CD4-positive, alpha-beta T cell treated with Interleukin-6 for 4 hours (primary cell): ENCODE measurements at regions not wholly inside any gene's neighbourhood (a gene's known extent, or its start where the extent isn't known, plus 50 kb on each side); places are given as distances from the start of the nearest gene placed in this dataset.
"Not testable (repeated sequence)": the region's sequence is repeated elsewhere in the genome, so short reads cannot be mapped to it uniquely, and the experiment has no call there.

Experiments
- DNase-seq: peaks from one replicate; pipeline ENCODE4 v3.0.0-alpha.2; 2020; ENCODE audit warnings: mixed read lengths

DNA sequence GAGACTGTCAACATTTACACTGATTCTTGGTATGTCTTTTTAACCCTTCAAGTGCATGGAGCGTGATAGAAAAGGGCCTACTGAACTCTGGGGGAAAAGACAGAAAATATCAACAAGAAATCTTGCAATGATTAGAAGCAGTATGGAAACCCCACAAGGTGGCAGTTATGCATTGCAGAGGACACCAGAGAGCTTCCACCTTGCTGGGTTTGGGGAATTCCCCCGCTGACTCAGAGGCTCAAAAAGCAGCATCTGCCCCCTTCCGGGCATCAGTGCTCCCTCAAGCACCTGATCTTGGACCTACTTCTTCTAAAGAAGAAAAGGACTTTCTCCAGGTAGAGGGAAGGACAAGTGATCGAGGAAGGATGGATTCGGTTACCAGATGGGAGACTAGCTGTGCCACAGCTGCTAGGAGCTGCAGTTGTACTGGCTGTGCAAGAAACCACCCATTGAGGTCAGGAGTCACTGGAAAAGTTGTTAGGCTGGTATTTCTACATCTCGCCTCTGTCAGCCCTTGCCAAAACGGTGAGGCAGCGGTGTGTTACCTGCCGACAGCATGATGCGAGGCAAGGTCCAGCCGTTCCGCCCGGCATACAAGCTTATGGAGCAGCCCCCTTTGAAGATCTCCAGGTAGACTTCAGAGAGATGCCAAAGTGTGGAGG is 102.8 kb upstream of the OSBPL11 start:
- DNase-seq, result not testable (repeated sequence)

DNA sequence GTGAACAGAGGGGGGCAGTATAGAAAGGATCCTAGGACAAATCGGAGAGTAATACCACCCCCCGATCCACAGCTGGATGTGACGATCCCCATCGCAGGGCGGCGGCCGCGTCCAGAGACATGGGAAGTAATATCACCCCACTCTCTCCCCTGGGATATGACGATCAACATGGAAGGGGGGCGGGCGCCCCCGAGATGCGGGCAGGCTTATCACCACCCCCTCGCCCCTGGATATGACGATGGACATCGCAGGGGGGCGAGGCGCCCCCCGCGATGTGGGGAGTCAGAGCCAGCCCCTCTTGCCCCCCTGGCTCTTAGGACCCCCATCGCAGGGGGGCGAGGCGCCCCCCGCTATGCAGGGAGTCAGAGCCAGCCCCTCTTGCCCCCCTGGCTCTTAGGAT is 120.4 kb upstream of the OSBPL11 start:
- DNase-seq, result no peak

DNA sequence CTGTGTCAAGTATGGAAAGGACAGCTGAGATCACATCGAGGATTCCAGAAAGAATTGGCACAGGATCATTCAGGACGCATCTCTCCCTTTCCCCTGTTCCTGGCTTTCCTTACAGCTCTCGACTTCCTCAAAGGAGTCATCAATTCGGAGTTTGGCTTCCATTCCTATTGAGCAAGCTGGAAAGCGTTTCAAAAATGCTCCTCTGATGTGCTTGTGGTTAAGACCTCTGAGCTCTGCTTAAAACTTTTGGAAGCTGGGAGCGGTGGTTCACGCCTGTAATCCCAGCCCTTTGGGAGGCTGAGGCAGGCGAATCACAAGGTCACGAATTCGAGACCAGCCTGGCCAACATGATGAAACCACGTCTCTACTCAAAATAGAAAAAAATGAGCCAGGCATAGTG is 136.9 kb upstream of the OSBPL11 start:
- not testable (repeated sequence) for DNase-seq

DNA sequence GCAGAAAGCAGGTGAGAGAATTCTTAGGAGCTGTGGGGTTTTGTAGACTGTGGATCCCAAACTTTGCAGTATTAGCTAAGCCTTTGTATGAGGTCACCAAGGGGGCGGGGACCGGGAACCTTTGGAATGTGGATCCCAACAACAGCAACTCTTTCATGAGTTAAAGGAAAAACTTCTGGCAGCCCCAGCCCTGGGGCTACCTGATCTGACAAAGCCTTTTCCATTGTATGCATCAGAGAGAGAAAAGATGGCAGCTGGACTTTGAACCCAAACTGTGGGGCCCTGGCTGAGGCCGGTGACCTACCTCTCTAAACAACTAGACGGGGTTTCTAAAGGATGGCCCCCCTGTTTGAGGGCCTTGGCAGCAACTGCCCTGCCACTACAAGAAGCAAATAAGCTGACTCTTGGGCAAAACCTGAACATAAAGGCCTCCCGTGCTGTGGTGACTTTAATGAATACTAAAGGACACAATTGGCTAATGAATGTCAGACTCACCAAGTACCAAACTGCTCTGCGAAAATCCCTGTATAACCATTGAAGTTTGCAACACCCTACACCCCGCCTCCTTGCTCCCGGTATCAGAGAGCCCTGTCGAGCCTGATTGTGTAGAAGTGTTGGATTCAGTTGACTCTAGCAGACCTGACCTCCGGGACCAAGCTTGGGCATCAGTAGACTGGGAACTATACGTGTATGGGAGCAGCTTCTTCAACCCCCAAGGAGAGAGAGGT is 146.9 kb upstream of the OSBPL11 start:
- DNase-seq, result not testable (repeated sequence)

DNA sequence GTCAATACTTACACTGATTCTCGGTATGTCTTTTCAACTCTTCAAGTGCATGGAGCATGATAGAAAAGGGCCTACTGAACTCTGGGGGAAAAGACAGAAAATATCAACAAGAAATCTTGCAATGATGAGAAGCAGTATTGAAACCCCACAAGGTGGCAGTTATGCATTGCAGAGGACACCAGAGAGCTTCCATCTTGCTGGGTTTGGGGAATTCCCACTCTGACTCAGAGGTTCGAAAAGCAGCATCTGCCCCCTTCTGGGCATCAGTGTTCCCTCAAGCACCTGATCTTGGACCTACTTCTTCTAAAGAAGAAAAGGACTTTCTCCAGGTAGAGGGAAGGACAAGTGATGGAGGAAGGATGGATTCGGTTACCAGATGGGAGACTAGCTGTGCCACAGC is 147.5 kb upstream of the OSBPL11 start:
- peak; percentile 3 for DNase-seq

DNA sequence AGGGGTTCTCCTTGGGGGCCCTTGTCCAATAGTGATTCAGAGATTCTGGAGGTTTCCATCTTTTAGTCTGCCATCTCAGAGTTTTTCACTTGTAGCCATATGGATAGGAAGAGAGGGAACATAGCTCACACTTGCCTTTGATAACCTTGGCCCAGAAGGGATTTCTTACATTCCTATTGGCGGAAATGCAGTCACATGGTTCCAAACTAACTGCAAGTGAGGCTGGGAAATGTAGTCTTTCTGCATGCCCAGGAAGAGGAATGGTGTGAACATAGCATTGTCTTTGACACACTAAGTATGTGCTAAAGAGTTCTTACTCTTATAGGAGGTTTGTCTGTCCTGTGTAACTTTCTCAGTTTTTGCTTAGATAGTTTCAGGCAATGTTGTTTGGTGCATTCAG is 161.8 kb upstream of the OSBPL11 start:
- DNase-seq, result not testable (repeated sequence)

DNA sequence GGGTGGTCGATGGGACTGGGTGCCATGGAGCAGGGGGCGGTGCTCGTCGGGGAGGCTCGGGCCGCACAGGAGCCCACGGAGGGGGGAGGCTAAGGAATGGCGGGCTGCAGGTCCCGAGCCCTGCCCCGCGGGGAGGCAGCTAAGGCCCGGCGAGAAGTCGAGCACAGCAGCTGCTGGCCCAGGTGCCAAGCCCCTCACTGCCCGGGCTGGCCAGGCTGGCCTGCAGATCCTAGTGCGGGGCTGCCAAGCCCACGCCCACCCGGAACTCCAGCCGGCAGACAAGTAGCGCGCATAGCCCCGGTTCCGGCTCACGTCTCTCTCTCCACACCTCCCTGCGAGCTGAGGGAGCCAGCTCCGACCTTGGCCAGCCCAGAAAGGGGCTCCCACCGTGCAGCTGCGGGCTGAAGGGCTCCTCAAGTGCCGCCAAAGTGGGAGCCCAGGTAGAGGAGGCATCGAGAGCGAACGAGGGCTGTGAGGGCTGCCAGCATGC is 163.4 kb upstream of the OSBPL11 start:
- DNase-seq, result not testable (repeated sequence)

DNA sequence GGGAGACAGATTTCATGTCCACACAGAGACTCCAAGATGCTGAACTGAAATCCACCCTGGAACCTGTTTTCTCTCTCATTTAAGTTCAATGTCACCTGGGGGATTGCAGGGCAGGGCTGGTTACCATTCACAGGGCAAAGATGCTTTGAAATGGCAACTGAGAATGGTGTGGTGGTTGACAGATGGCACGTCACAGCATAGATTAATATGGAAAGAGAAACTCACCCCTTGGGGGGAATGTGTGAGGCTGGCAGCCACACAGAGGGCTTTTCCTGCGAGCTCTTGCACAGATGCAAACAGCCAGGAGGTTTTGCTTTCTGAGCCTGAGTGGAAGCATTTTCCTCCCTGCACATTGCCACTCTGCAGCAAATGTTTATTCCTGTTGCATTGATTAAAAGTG is 167.3 kb upstream of the OSBPL11 start:
- DNase-seq, result not testable (repeated sequence)

DNA sequence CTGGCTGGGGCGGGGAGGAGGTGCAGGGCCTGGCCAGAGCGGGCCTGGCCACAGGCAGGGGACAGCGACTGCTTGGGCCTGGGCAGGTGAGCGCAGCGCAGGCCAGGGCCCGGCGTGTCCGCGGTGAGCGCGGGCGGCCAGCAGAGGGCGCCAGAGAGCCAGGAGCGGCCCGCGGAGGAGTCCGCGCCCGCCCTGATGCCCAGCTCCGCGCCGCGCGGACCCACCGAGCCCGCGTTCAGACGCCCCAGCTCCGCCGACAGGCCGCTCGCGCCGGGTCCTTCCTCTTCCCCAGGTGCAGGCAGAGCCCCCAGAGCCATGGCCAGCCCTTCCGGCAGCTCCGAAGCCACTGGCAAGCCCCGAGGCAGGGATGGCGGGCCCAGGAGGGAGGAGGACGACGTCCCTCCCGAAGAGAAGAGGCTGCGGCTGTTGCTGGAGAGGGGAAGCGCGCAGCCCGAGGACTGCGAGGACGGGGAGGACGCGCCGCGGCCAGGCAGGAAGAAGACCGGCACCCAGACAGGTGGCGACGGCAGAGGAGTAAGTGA is 171.1 kb upstream of the OSBPL11 start:
- peak; percentile 64 for DNase-seq

DNA sequence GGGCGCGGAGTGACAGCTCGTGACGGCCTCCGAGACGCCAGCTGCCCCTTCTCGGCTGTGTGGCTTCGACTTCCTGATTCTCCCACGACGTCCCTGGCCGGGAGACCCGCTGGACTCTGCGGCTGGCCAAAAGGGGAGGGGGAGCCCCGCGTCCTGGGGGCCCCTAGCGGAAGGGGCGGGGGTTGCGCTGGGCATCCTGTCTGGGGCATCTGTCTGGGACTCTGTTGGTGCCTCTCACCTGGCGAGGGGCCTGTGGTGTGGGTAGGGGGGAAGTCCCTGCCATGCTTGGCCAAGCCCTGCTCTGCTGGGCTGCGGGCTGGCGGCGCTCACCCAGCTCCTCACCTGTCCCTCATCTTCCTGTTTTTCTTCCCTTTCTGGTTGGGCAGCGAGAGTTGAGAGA is 171.6 kb upstream of the OSBPL11 start:
- peak; percentile 30 for DNase-seq

DNA sequence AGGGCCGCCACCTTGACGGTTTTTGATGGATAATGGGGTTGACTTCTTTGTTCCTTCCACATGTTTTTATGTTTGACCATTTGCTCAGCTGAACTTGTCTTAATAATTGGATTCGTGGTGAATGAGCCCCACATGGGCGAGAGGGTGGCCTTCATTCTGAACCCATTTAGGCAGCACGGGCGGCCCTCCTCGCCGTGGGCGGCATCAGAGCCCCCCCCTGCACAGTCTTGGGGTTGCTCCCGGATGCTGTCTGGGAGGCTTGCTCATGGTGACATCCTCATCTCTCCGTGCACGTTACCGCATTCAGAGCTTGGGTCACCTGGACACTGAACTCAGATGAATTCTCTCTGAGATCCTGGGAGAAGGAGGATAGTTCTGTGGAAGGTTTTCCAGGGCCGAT is 172.3 kb upstream of the OSBPL11 start:
- DNase-seq, result no peak

DNA sequence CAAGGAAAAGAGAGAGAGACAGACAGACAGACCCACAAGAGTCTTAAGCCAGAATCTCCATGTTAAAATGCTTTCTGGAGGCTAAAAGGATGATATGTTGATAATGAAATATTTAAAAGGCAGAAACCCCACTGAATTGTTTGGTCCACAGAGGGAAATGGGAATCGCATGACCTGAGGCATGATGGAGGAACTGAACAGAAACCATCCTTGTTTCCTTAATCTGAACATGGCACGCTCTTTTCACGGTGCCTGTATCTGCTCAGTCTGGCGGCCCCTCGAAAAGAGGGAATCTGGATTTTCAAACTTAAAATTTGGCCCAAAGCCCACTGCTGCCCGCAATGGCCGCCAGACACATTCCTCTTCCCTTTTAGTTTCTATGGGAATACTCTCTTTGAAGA is 173.5 kb upstream of the OSBPL11 start:
- not testable (repeated sequence) for DNase-seq

DNA sequence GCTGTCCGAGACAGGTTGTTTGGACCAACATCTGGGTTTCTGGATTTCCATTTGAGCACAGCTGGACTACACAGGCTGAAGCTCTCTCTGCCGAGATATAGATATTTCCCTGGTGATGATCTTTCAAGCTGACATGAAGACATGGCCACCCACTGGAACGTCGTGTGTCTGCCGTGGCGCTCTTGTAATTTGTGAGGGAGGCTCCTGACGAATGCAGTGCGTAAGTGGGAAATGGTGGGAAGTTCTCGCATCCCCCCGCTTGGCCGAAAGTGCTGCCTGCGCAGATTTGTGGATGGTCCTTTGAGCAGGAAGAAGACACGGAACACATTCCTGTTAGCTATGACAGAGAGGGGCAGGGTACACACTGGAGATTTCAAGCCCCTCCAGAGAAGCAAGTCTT is 176.2 kb upstream of the OSBPL11 start:
- DNase-seq, result not testable (repeated sequence)

DNA sequence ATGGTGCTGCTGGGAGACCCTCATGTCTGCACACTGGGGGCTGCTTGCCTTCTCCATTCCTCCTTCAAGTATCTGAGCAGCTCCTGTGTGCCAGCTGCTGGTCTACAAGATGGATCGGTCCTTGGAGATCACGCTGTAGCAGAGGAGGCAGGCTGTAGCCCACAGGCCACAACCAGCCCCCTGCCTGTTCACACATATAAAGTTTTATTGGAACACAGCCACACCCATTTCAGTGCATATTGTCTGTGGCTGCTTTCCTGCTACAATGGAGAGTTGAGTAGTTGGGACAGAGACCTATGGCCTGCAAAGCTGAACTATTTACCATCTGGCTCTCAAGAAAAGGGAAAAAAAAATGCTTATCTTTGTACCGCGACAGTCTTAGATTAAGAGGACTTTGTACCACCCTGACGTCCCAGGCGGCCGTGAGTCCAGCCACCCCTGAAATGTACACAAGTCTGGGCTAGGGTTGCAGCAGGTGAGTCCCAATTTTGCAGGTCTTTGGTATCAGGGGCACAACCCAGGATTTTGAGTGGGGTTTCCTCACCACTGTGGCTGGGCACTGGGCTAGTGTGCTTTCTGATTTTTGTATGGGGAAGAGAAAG is 179.2 kb upstream of the OSBPL11 start:
- DNase-seq, result not testable (repeated sequence)

DNA sequence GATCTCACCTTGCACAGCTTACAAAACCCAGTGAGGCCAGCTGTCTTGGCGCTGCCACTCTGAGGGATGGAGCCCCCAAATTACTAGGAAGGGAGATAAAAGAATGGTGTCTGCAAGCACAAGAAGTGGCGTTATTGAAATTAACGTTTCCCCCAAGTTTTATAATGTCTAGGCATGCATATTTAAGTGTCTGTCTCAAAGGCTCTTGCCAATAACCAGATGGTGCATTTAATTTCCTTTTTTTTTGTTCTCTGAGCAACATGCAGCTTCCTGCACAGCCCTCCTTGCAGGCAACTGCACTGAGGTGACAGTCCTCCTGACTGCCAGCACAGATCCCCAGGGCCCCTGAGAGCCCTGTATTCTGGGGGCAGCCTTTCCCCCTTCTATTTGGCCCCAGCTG is 179.8 kb upstream of the OSBPL11 start:
- not testable (repeated sequence) for DNase-seq

DNA sequence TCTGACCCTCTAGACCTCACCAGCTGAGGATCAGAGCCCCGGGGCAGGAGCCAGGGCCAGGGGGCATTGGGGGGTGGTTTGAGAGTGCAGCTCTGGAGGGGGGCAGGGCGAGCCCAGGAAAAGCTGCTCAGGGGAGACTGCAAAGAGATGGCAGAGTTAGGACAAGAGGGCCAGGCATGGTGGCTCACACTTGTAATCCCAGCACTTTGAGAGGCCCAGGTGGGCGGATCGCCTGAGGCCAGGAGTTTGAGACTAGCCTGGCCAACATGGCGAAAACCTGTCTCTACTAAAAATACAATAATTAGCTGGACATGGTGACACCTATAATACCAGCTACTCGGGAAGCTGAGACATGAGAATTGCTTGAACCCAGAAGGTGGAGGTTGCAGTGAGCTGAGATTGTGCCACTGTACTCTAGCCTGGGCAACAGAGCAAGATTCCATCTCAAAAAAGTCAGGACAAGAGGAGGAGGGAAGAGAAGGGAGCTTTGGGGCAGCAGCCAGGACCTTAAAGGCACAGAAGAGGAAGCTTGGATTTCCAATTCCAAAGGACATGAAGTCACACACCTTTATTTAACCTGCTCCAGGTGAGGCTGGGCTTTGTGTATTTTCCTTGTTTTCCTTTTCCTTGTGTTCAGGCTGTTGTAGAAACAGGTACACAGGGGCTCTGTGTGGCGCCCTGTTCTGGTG is 180.5 kb upstream of the OSBPL11 start:
- DNase-seq, result not testable (repeated sequence)

DNA sequence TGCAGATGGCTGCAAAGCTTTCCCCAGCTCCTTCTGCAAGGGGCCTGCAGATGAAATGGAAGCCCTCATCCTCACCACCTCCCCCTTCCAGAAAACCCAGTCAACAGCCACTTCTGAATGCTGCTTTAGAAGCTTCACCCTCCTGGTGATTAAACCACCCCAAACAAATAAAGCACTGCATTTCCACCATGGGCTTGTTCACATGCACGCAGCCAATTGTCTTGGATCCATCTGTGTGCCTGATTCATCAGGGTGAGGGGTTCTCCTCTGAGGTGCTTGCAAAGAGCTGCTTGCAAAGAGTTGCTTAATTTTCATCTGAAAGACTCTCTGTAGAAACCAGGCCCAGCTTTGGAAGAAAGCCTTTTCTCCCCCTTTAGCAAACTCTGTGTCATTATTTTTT is 184.0 kb upstream of the OSBPL11 start:
- DNase-seq, result not testable (repeated sequence)

DNA sequence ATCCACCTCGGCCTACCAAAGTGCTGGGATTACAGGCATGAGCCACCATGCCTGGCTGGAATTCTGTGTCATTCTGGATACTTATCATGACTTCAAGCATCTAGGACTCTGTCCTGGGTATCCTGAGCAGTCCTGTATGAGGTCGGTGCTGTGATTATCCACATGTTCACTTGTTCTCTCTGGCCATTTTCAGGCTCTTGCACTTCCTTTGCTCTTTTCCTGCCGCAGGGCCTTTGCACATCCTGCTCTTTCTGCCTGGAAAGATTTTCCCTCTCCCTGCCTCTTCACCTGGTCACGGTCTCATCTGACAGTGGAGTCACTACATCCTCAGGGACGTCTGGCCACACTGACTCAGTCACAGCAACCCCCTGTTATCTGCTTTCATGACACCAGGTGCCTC is 184.6 kb upstream of the OSBPL11 start:
- not testable (repeated sequence) for DNase-seq

DNA sequence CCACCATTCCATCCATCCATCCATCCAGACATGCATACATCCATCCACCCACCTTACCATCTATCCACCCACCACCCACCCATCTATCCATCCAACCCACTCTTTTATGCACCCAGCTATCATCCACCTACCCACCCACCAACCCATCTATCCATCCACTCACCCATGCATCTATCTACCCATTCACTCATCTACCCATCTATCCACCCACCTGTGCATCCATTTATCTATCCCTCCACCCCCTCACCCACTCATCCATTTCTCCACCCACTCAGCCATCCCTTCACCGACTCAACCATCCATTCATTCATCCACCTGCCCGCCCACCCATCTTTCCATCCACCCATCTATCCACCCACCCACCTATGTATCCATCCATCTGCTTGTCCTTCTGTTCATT is 186.4 kb upstream of the OSBPL11 start:
- DNase-seq, result not testable (repeated sequence)

DNA sequence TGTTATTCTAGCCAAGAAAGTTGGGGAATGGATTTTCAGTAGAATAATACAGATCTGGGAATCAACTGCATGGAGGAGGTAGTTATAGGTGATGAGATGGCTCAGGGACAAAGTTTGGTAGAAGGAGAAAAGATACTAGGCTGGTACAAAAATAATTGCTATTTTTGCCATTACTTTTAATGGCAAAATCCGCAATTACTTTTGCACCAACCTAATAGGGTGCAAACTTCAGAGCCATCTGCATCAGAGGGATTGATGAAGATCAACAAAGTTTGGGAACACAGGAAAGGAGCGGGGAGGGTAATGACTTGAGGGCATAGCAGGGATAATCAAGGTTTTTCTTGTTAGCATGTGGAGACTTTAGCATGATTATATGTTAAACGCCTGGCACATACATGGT is 178.7 kb upstream of the ROPN1B start:
- DNase-seq, result not testable (repeated sequence)

DNA sequence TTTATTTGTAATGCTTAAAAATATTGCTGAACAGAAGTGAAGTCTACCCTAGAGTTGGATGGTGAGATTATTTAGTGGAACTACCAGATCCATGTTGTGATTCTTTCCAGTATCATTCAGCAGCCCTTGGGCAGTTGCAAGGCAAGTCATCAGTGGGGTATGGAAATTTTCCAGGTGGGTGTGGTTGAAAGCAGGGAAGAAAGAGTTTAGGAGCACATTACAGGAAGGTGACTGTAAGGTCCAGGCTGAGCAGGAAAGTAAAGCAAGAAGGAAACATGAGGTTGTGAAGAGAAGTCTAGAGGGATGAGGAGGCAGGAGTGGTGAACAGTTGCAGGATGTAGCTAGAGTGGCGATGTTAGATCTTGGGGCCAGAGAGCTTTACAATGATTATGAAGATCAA is 178.0 kb upstream of the ROPN1B start:
- not testable (repeated sequence) for DNase-seq

DNA sequence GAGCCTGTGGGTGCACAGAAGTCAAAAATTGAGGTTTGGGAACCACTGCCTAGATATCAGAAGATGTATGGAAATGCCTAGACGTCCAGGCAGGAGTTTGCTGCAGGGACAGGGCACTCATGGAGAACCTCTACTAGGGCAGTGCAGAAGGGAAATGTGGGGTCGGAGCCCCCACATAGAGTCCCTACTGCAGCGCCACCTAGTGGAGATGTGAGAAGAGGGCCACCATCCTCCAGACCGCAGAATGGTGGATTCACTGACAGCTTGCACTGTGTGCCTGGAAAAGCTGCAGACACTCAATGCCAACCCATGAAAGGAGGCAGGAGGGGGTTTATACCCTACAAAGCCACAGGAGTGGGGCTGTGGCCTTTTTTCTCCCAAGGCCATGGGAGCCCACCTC is 159.0 kb upstream of the ROPN1B start:
- DNase-seq, result not testable (repeated sequence)

DNA sequence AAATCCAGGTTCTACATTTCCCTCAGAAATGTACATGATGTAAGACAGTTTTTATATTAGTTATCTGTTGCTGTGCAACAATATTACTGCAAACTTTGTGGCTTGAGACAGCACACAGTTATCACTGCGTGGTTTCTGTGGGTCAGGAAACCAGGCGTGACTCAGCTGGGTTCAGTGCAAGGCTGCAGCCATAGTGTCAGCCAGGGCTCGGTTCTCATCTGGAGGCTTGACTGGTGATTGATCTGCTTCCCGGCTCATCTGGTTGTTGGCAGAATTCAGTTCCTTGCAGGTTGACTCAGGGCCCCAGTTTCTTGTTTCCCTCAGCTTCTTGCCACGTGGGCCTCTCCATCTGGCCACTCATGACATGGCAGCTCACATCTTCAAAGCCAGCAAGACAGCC is 146.8 kb upstream of the ROPN1B start:
- peak; percentile 2 for DNase-seq
